HCT116 (cell line): ENCODE measurements at regions not wholly inside any gene's neighbourhood (a gene's known extent, or its start where the extent isn't known, plus 50 kb on each side); places are given as distances from the start of the nearest gene placed in this dataset.

Source experiments
- ATAC-seq: fragments of 200-7000 bp; cut with Tn5 transposase; 2 replicates; pipeline ENCODE4 v1.9.1; 2020; ENCODE audit warnings: mild to moderate bottlenecking, moderate library complexity
- BruUV-seq: library from RNA; stranded (reverse); fragments of 400-500 nt; replicated peaks from 2 replicates; lab custom pipeline; 2021; lab: Mats Ljungman, UMichigan
- CTCF ChIA-PET: fragments of 300-600 bp; sonication (Branson Sonifier 250); formaldehyde crosslinking; loops from one replicate; lab custom pipeline; 2021; ENCODE audit warnings: antibody characterized with exemption; lab: Charles Lee
- POLR2A ChIA-PET: fragments of 300-600, 350-600 bp; sonication (Branson Sonifier 250); formaldehyde crosslinking; loops from one replicate; lab custom pipeline; 2021; ENCODE audit warnings: antibody characterized with exemption; lab: Charles Lee
- RAD21 ChIA-PET, 2 experiments: fragments of 300-600 bp; sonication (Branson Sonifier 250); formaldehyde crosslinking; loops; one replicate each; lab custom pipeline; 2023; ENCODE audit warnings: low total read pairs in 2 of 2; ENCODE audit not compliant: uncharacterized antibody in 2 of 2, unreplicated experiment in 2 of 2, low non-redundant PET in 1 of 2; lab: Charles Lee
- DNase-seq: peaks from one replicate; pipeline ENCODE4 v3.0.0-alpha.2; 2010; ENCODE audit warnings: low read depth, low spot score
- H2AFZ ChIP-seq: fragments of 200-600 bp; shearing (Covaris generic), sonication (generic); 2 replicates; pipeline ENCODE4 v1.6.1; 2017; ENCODE audit warnings: low read depth, mixed run types, mixed read lengths, antibody characterized with exemption, low read length; ENCODE audit not compliant: poor library complexity, severe bottlenecking
- H3K27ac ChIP-seq: 2 replicates; pipeline ENCODE4 v1.5.1; 2012; ENCODE audit warnings: low read depth, low read length
- H3K27me3 ChIP-seq: fragments of 200-600 bp; sonication (generic); 2 replicates; pipeline ENCODE4 v1.6.1; 2016; ENCODE audit warnings: mixed run types, low read length, mixed read lengths; ENCODE audit not compliant: insufficient read depth
- H3K36me3 ChIP-seq, 2 experiments: fragments of 200-500 bp in 1 of 2; fragments of 200-600 bp in 1 of 2; sonication (Bioruptor generic) in 1 of 2; sonication (generic) in 1 of 2; 2 replicates each; pipeline versions ENCODE4 v1.5.1 to v1.6.1; 2014 to 2016; ENCODE audit warnings: low read length in 2 of 2, inconsistent platforms in 1 of 2, mixed read lengths in 1 of 2, mixed run types in 1 of 2; ENCODE audit not compliant: insufficient read depth in 2 of 2, control insufficient read depth in 1 of 2
- H3K4me1 ChIP-seq, 2 experiments: fragments of 200-600 bp in 1 of 2; sonication (generic) in 1 of 2; 2 replicates each; pipeline versions ENCODE4 v1.5.1 to v1.6.1; 2012 to 2017; ENCODE audit warnings: low read length in 2 of 2, inconsistent platforms in 1 of 2, mild to moderate bottlenecking in 1 of 2, mixed read lengths in 1 of 2, mixed run types in 1 of 2, moderate library complexity in 1 of 2; ENCODE audit not compliant: insufficient read depth in 2 of 2, control insufficient read depth in 1 of 2
- H3K4me2 ChIP-seq: fragments of 200-600 bp; sonication (generic); 2 replicates; pipeline ENCODE4 v1.6.1; 2017; ENCODE audit warnings: mixed run types, low read length, mixed read lengths
- H3K4me3 ChIP-seq, 2 experiments: fragments of 200-600 bp in 1 of 2; sonication (generic) in 1 of 2; replicated peaks in 1 of 2; 2 replicates each; pipeline ENCODE4 v1.5.1; 2011 to 2016; ENCODE audit warnings: low read length in 2 of 2, control low read depth in 1 of 2, low read depth in 1 of 2, mild to moderate bottlenecking in 1 of 2, mixed read lengths in 1 of 2, mixed run types in 1 of 2
- H3K79me2 ChIP-seq: fragments of 200-600 bp; sonication (generic); 2 replicates; pipeline ENCODE4 v1.6.1; 2017; ENCODE audit warnings: mild to moderate bottlenecking, mixed run types, low read length, moderate library complexity, mixed read lengths; ENCODE audit not compliant: insufficient read depth
- H3K9ac ChIP-seq: fragments of 200-600 bp; sonication (generic); 2 replicates; pipeline ENCODE4 v1.6.1; 2016; ENCODE audit warnings: low read length, mixed read lengths
- H3K9me2 ChIP-seq: fragments of 200-600 bp; sonication (generic), shearing (Covaris generic); 2 replicates; pipeline ENCODE4 v1.6.1; 2017; ENCODE audit warnings: mixed run types, mild to moderate bottlenecking, moderate library complexity; ENCODE audit not compliant: insufficient read depth
- H3K9me3 ChIP-seq, 2 experiments: fragments of 200-500 bp in 1 of 2; fragments of 200-600 bp in 1 of 2; sonication (Bioruptor generic) in 1 of 2; sonication (generic) in 1 of 2; 2 replicates each; pipeline ENCODE4 v1.6.1; 2014 to 2017; ENCODE audit warnings: low read length in 2 of 2, mixed read lengths in 2 of 2, inconsistent platforms in 1 of 2, low read depth in 1 of 2, mild to moderate bottlenecking in 1 of 2, mixed run types in 1 of 2, moderate library complexity in 1 of 2; ENCODE audit not compliant: control insufficient read depth in 1 of 2, insufficient read depth in 1 of 2
- H4K20me1 ChIP-seq: fragments of 200-600 bp; sonication (generic), shearing (Covaris generic); 2 replicates; pipeline ENCODE4 v1.6.1; 2017; ENCODE audit warnings: mixed run types, mild to moderate bottlenecking, moderate library complexity; ENCODE audit not compliant: insufficient read depth
- CBX3 ChIP-seq: IDR thresholded peaks from 2 replicates; pipeline ENCODE4 v1.6.1; 2012; ENCODE audit warnings: low read depth
- CEBPB ChIP-seq: IDR thresholded peaks from 2 replicates; pipeline ENCODE4 v1.6.1; 2012; ENCODE audit warnings: low read depth
- CTCF ChIP-seq, 3 experiments: fragments of 200-600 bp in 1 of 3; sonication (generic) in 1 of 3; IDR thresholded peaks in 2 of 3; conservative IDR thresholded peaks in 1 of 3; 2 replicates each; pipeline ENCODE4 v1.5.1; 2012 to 2017; ENCODE audit warnings: low read depth in 2 of 3, low read length in 2 of 3, antibody characterized with exemption in 1 of 3, borderline replicate concordance in 1 of 3, control low read depth in 1 of 3, mild to moderate bottlenecking in 1 of 3, mixed read lengths in 1 of 3, mixed run types in 1 of 3, moderate library complexity in 1 of 3; ENCODE audit not compliant: insufficient read depth in 1 of 3
- ELF1 ChIP-seq: IDR thresholded peaks from 2 replicates; pipeline ENCODE4 v1.6.1; 2012; ENCODE audit warnings: low read depth, borderline replicate concordance
- EZH2 ChIP-seq: fragments of 200-600 bp; sonication (generic); IDR thresholded peaks from 2 replicates; pipeline ENCODE4 v1.6.1; 2017; ENCODE audit warnings: antibody characterized with exemption, mixed run types
- EZH2phosphoT487 ChIP-seq: fragments of 200-600 bp; IDR thresholded peaks from 2 replicates; pipeline ENCODE4 v1.6.1; 2018; ENCODE audit warnings: antibody characterized with exemption, borderline replicate concordance
- FOSL1 ChIP-seq: IDR thresholded peaks from 2 replicates; pipeline ENCODE4 v1.6.1; 2012; ENCODE audit warnings: low read depth
- POLR2A ChIP-seq: IDR thresholded peaks from 2 replicates; pipeline ENCODE4 v1.7.0; 2011; ENCODE audit warnings: borderline replicate concordance; ENCODE audit not compliant: insufficient read depth, insufficient read length; ENCODE audit errors: extremely low read depth
- POLR2AphosphoS5 ChIP-seq: IDR thresholded peaks from 2 replicates; pipeline ENCODE4 v1.6.1; 2011; ENCODE audit warnings: mild to moderate bottlenecking, low read depth, low read length, moderate library complexity
- RAD21 ChIP-seq: IDR thresholded peaks from 2 replicates; pipeline ENCODE4 v1.6.1; 2012; ENCODE audit warnings: low read depth, mild to moderate bottlenecking
- REST ChIP-seq: IDR thresholded peaks from 2 replicates; pipeline ENCODE4 v1.6.1; 2012; ENCODE audit warnings: low read depth
- SIN3A ChIP-seq: IDR thresholded peaks from 2 replicates; pipeline ENCODE4 v1.6.1; 2012; ENCODE audit warnings: low read depth
- SP1 ChIP-seq: IDR thresholded peaks from 2 replicates; pipeline ENCODE4 v1.6.1; 2012; ENCODE audit warnings: low read depth
- SRF ChIP-seq: IDR thresholded peaks from 2 replicates; pipeline ENCODE4 v1.6.1; 2012; ENCODE audit warnings: low read depth
- intact Hi-C: fragments of 100-400 bp; cut with micrococcal nuclease; formaldehyde crosslinking; loops from 2 replicates; pipeline ENCODE4 v1.10.0; 2022

GRCh38 chr20:50329981-50330503 lies 139.4 kb downstream of the CEBPB start:
- no peak overlapping the region for H2AFZ ChIP-seq
- RAD21 ChIA-PET, result no interaction called here
- H3K4me3 ChIP-seq, result no peak overlapping the region
- H4K20me1 ChIP-seq, result no peaks in the 10 kb centered on the region
- POLR2A ChIA-PET, result no interaction called here
- H3K27me3 ChIP-seq, result no peaks in the 10 kb centered on the region
- CTCF ChIA-PET, result no interaction called here
- H3K9ac ChIP-seq, result no peak overlapping the region
- no peaks in the 10 kb centered on the region for H3K9me2 ChIP-seq
- H3K4me2 ChIP-seq, result no peak overlapping the region
- TF ChIP-seq ELF1 (no peak), SIN3A (no peak), SP1 (no peak), EZH2phosphoT487 (no peak), RAD21 (no peak), POLR2A (no peak), EZH2 (no peak)
- TF ChIP-seq, all 23 proteins: peak for 0
- Histone ChIP-seq H3K36me3 (no peaks in the 10 kb centered on the region), H3K4me1 (peaks cover 8 to 21% of the 10 kb centered on the region in 2 experiments; a peak in 3 of 4 replicates), H3K9me3 (peaks cover 0 to 4% of the 10 kb centered on the region in 2 experiments; a peak in 1 of 4 replicates), H3K79me2 (no peaks in the 10 kb centered on the region), H3K27ac (no peak overlapping the region)
- intact Hi-C loops, result no loop called here
- ATAC-seq (no peak), DNase-seq (no peak)
- no TSS peak for BruUV-seq

GRCh38 chr20:50330504-50331313 lies 140.1 kb downstream of the CEBPB start:
- Histone ChIP-seq H3K9me3 (peaks cover 0 to 4% of the 10 kb centered on the region in 2 experiments; a peak in 1 of 4 replicates), H3K9me2 (no peaks in the 10 kb centered on the region), H3K79me2 (no peaks in the 10 kb centered on the region), H3K27ac (no peak overlapping the region), H3K4me2 (no peak overlapping the region), H3K9ac (no peak overlapping the region), H3K36me3 (no peaks in the 10 kb centered on the region), H3K27me3 (no peaks in the 10 kb centered on the region), H2AFZ (no peak overlapping the region), H3K4me1 (peaks cover 10 to 23% of the 10 kb centered on the region in 2 experiments; a peak in 3 of 4 replicates), H3K4me3 (no peak overlapping the region), H4K20me1 (no peaks in the 10 kb centered on the region)
- intact Hi-C loops, result no loop called here
- BruUV-seq, result no TSS peak
- ChIA-PET POLR2A (no interaction called here), RAD21 (no interaction called here), CTCF (no interaction called here)
- ATAC-seq (no peak), DNase-seq (no peak)
- no peak for TF ChIP-seq CEBPB
- no peak for TF ChIP-seq POLR2AphosphoS5
- no peak for TF ChIP-seq CBX3
- no peak for TF ChIP-seq CTCF (IDR thresholded peaks at IDR 0.05 in 2 of 3, conservative IDR thresholded peaks at IDR 0.05 in 1 of 3; ENCODE audit: borderline replicate concordance in 1 of 3, insufficient read depth in 1 of 3, low read depth in 2 of 3, low read length in 2 of 3)
- no peak for TF ChIP-seq EZH2
- no peak for TF ChIP-seq REST
- TF ChIP-seq FOSL1, result no peak
- no peak for TF ChIP-seq SRF
